ENCODE measurements at regions not wholly inside any gene's neighbourhood (a gene's known extent, or its start where the extent isn't known, plus 50 kb on each side); places are given as distances from the start of the nearest gene placed in this dataset.

DNA sequence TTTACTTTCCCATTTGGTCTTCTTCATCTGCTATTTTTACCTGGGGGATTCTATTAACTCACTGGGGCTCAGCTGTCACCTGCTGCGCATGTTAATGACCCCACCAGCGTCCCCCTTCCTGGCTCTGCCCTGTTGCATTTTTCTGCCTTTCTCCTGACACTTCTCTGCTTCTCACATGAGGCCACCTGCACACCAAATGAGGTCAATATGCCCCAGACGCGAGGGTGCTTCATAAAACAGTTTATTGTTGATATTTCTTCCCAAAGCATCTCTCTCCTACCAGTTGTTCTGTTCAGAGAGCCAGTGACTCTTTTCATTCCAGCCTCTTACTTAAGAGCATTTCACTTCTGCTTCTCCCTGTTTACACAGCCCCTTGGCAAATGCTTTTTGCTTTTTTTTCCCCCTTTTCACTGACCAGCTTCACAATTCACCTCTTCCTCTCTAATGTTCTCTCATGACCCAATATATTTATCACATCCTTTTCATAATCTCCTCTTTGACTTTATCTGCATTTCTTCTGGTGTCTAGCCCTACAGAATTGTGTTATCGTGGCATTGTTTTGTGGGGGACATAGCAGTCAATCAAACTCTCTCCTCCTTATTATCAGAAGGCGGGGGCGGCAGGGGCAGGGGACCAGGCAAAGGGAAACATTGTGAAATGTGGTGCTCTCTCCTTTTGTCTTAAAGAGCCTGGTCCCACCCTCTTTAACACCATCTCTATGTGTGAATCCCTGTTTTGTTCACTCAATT lies 545.8 kb upstream of the CITED2 start:
- DNase-seq: peak; percentile 19

DNA sequence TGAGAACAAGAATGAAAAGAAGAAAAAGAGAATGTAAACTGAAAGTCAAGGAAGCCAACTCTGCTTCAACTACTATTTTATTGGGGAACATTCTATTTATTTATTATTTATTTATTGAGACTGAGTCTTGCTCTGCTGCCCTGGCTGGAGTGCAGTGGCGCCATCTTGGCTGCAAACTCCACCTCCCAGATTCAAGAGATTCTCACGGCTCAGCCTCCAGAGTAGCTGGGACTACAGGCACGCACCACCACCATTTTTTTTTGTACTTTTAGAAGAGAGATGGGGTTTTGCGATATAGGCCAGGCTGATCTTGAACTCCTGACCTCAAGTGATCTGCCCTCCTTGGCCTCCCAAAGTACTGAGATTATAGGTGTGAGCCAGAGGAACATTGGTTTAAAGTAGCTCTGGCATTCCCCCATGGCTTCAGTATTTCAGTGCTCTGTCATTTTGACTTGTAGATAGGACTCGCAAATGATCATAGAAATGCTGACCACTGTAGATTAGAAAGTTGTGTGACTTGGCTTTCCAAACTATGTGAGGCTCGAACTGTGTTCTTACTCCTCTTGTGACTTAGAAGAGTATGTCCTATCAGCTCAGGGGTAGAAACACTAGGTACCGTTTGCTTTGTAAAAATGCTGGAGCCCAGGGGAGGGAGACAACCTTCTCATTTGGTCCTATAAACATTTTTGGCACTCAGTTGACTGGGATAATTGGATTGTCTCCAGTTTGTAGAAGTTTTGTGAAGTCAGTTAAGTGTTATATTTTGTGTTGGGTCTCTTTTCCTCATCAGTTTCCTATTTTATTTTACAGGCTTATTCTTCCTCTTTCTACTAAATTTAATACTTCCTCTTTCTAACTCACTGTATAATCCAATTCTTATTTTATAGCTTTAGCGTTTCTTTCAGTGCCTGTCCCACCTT lies 544.9 kb upstream of the CITED2 start:
- DNase-seq: no peak

DNA sequence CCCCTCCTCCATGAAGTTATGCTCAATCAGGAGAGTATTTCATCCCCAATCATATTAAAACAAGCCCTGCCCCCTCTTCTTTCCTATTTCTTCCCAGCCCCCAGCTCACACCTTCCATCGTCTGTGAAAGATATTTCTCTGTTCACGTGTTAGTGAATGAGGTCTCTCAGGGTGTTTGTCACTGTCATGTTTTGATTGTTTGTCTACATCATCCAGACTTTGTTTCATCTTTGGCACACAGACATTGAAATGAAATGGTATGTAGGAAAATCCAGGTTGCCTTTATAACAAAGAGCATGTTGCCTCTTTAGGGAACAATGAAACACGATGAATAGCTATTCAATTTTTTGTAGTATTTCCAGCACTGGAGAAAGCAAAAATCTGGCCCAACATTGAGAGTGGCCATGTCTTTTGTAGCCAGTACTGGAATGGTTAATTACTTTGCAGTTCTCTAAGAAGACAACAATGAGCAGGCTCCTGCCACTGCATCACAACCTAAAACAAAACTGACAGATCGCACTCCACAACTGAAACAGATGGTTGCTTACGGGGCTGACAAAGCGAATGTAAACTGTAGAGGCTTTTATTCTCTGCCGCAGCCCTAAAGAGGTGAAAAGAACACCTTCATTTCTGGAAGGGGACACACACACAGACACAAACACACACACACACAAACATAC lies 543.6 kb upstream of the CITED2 start:
- DNase-seq: no peak

DNA sequence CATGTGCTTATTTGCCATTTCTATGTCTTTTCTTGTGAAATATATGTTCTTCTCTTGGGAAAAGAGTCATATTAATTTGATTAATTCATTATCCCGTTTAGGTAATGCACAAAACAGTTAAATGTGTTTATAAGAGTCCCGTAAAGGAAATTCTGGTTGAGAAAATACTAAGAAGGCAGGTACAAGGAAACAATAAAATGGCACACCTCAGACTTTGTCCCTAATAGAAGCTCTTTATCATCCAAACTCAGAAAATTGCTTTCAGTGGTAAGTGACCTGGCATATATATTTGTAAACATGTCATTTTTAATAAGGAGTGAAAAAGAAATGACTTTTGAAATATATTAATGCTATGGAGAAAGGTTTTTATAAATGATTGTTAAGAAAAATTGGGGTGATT lies 540.5 kb upstream of the CITED2 start:
- no peak for DNase-seq

DNA sequence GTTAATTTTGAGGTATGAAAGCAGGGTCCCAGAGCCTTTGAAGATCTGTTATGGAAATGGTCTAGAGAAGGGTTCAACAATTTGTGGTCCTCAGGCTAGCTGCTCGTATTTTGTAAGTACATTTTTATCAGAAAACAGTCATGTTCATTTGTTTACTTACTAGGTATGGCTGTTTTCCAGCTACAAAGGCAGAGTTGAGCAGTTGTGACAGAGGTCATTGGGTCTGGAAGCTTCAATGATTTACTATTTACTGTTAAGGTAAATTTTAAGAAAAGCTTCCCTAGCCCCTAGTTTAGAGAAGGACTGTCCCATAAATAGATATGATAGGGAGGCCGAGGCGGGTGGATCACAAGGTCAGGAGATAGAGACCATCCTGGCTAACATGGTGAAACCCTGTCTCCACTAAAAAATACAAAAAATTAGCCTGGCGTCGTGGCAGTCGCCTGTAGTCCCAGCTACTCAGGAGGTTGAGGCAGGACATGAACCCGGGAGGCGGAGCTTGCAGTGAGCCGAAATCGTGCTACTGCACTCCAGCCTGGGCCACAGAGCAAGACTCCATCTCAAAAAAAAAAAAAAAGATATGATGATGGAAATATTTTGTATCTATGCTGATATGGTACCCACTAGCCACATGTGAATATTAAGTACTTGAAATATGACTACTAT lies 538.4 kb upstream of the CITED2 start:
- no peak for DNase-seq

DNA sequence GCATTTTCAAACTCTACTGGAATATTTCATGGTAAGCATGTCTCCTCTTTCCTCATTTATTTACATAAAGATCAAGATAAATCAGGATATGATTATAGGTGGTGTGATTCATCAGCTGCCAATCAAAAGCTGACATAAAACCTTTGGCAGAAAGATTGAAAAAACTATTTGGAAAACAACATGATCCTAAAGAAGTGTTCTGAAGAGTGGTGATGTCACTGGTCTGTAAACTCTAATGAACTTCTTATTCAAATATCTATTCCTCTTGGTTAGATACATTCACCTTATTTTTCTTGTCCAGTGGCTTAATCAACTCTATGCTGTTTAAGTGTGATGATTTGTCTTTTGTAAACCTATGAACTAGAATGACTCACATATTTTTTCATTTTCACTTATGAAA lies 535.5 kb upstream of the CITED2 start:
- no peak for DNase-seq

DNA sequence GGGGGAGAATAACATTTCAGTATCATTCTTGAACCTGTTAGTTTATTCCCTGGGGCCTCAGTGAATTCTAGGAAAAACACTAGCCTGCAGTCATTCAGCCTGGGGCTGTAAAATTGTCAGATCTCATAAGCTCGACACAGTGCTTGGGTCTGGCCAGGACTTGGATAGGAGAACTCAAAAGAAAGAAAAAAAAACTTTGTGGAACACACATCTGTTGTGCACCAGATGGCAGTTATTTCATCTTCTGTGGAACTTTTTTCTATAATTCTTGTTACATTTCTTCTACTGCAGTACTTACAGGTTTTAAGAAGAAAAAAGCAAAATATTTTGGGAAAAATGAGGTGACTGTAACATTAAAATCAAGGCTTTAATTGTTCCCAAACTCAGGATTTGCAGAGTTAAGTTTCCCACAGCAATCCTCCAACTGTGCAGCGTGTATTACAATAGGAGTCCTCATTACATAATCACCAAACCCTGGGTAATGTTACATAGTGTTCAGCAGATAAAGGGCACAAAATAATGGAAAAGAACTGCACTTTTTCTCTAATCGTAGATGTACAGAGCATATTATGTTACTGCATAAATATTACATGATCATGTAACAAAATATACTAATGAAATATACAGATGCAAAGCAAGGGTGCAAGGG lies 531.1 kb upstream of the CITED2 start:
- DNase-seq: no peak

DNA sequence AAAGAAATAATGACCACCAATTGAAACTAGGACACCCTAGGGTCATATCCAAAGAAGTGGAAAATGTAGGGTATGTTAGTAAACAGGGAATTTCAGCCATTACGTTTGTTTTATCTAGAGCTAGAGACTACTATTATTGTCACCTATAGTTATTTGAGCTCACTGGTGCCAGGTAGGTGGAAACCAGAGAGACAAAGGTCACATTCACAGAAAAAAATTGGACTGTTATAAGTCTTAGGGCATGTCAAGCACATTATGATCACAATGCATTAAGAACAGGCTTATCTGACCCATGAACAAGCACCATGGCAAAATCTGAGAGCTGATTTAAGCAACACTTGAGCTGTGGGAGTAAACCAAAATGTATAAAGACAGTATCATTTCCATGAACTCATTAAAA lies 530.1 kb upstream of the CITED2 start:
- DNase-seq: no peak

DNA sequence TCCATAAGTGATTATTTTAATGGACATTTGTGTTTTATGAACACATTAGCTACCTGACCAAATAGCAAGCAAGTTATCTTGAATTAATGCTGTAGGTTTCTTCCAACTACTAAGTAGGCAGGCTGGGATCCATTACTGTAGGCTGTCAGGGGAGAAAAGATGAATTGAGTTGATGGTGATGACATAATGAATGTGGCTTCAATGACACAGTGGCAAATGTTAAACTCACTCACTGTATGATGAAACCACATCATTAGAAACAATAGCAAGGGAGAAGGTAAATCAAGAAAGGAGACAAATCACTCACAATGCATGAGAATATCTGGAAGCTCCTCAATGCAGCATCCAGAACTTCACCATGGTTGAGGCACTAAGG lies 529.7 kb upstream of the CITED2 start:
- no peak for DNase-seq

DNA sequence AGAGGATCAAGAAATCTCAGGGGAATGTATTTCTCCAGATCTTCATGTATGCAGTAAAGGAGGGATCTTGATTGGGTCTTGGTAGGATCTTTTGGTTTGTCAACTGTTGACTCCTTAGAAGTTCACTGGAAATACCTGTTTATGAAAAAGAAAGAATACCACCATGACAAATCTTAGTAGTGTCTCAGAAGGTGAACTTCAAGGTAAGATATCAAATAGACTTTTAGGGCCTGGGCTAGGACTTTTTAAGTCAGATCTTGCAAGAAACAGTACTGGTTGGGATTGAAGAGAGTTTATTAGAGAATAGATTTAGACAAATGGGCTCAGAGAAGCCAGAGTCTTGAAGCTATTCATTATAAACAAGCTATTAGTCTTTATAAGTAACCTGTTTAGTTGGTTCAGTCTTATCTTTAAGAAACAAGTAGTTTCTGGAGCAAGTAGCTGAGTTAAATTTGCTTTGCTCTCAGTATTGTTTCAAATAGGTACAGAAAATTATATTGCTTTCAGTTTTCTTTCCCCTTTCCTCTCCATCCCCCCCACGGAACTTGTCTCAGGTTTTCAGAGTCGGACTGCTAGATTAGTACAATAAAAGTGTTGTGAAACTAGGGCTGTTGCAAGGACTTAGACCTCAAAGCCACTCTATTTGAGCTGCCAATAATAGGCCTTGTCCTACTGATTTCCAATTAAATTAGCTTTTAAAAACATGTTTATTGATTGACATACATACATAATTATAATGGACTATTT lies 529.1 kb upstream of the CITED2 start:
- no peak for DNase-seq

DNA sequence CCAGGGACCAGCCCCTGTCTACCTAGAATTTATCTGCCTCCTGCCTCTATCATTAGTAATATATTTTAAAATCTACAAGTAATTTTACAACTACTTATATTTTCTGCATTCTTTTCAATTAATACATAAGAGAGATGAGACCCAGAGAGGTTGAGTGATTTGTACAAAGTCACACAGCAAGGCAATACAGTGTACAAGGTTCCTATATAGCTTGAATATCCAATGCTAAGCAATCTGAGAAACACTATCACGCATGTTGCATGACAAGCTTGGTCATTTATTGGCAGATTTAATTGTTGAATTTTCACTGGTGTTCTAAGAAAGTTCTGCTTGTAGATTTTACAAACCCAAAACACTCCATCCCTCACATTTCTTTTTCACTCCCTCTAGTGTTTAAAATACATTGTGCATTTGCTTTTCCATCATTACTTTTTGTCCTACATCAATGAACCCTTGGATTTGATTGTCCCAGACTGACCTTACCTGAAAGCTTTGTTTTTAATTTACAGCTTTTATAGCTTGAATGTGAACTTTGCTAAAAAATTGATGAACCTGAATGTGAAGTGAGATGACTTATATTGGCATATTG lies 520.9 kb upstream of the CITED2 start:
- DNase-seq: no peak

DNA sequence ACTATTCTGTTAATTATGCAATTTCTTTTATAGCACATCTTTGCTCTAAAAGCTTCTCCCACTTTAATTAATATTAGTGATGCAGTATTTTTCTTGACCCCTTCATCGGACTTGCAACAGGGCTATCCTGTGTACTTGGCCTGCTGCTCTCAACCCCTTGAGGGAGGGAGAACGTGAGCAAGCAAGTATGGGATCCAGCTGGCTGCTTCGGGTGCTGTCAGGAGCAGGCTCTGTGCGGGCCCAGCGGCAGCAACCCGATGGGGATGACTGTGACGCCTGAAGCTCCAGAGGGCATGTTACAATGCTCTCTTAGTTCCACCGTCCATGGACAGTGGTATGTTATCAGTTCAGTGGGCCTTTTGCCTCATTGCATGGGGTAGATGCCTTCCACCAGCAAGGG lies 519.8 kb upstream of the CITED2 start:
- DNase-seq: no peak

DNA sequence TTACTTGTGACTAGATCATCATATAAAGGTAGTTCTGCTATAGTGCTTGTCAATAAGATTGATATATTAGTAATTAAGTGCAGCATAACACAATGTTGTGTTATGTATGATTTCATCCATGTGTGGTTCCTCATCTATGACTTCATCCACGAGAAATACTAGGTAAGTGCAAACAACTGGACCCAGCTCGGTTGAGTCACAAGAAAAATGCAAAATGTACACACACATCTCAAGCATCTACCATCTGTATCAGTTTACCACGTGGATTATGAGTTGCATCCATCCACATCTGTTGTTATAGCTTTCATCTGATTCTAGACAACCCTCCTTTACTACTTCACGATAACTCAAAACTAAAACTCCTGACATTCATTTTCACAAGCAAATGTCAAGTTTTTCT lies 517.0 kb upstream of the CITED2 start:
- no peak for DNase-seq

DNA sequence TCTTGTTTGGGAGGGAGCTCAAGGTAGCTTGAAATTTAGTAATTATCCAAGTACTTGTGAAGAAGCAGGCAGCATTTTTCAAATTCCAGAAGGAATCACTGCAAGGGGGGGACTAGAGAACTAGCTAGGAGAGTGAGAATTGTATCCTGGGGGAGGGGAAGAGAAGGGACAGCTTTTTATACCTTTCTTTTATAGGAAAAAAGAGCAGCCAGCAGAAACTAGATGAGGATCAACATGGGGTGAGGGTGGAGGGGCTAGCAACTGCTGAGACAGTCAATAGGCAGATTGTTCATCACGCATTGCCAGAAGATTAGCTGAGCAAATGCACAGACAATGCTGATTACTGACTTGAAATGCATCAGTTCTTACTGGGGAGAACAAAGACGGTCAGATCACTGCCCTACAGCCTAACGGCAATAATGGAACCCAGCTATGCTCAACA lies 514.3 kb upstream of the CITED2 start:
- DNase-seq: no peak

DNA sequence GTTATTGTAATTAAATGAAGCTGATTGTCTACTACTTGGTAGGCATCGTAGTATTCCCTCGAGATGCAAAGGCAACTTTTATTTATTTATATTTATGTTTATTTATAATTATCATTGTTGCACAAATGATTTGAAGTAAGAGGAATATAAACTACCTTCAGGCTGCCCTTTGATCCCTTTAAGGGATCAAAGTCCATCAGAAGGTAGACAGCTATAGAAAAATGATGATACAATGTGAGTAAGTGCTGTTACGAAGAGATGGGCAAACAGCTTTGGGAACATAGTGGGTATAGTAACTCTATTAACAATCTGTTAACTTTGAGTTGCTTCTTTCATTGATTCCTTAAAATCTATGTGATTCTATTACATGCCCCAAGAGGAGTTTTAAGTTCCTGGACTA lies 512.8 kb upstream of the CITED2 start:
- DNase-seq: no peak

DNA sequence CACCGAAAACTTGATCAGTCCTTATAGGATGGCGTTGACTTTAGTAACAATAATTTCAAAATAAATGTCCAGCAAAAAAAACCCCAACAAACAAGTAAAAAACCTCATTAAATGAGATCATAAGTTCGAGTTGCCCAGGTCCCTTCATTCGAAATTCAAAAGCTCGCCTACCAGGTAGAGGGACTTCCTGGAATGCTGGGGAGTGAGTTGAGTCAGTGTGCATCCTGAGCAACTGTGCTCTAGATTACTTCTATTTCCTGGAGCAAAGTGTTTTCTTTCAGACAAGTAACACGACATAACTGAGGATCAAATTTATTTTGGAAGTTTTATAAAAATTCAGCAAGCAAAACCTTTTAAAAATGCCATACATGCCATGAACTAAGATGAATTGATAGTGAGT lies 511.9 kb upstream of the CITED2 start:
- DNase-seq: no peak

DNA sequence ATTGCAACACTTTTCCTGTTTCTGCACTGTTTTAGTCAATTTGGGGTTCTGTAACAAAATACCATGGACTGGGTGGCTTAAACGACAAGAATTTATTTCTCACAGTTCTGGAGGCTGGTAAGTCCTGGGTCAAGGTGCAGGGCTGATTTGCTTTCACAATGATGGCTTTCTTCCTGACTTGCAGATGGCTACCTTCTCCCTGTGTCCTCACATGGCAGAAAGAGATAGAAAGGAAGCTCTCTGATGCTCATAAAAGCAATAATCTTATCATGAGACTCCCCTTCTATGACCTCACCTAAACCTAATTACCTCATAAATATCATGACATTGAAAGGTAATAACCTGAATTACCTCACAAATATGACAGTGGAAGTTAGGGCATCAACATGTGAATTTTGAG lies 511.5 kb upstream of the CITED2 start:
- DNase-seq: no peak

DNA sequence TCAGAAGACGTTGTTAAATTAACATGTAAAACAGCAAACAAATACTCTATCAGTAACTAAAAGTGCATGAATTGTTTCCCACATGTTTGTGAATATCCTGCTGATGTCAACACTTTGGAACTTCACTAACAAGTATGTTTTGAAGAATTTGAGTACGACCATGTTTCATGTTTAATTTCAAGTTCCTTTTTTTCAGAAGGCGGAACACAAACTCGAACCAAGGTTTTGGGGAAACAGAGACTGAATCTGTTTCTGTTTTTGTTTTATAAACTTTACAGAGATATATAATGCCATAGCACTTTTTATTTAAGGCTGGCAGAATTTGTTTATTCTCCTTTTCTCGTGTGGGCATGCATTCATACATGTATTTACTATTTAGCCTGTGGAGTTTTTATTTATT lies 509.3 kb upstream of the CITED2 start:
- DNase-seq: no peak

DNA sequence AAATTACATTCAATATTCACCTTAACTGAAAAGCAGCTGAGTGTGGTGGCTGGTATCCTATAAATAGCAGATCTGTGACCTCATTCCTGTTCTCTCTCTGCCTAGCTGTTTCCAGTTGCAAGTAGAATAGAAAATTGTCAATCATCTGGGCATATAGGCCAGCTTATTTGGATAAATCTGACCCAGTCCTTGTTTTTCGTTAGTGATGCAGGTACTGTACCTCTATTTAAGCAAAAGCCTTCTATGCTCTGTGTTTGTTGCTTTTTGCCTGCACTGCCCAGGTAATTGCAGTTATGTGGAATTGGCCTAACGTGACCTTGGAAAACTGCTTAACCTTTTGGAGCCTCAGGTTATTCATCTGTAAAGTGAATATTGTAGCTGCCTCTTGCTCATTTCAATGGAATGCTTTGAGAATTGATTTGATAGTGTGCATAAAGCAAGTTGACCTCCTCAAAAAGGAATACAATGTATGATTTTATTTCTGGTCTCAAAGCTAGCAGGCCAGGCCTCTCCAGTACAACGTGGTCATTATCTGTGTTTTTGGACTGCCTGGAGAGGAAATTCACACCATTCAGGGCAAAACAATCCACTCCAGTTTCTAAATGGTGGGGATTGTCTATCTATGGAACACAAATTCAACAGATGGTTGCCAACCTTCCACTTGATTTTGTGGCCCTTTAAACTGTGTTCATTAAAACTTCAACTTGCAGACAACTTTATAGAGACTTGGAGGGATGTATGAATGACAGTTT lies 508.7 kb upstream of the CITED2 start:
- DNase-seq: peak; percentile 6

DNA sequence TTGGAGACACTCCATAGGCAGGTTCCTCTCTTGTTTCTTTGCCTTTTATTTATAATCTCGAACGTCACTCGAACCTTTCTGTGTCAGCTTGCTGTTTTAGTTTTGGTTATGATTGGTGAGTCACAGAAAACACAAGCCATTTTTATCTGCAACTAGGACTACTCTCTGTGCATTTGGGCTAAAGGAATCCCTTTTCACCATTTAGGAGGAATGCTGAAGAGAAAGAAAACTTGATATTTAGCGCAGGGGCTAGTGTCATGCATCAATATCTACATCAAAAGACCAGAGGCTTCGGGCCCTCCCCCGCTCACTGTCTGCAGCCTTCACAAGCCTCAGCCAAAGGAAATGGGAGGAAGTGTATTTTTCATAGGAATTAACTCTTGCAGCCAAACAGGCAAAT lies 507.8 kb upstream of the CITED2 start:
- no peak for DNase-seq

DNA sequence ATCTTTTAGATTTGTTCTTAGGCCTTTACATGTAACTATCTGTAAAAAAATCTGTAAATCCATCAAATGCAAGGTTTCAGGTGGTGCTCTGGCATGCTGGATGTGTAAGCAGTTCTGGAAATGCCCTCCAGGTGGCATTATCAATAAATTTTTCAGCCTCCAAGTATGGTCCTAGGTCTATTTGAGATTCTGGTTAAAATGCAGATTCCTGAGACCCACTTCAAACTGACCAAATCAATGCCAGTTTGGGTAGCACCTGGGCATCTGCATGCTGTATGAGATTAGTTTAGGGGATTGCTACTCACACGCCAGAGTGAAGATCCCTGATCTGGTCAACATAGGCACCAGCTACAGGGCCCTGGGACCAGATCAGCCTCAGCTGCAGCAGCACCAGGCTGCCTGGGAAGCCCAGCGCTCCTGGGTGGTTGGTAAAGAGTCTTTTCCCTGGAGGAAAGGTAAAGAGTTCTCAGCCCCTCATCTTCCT lies 507.3 kb upstream of the CITED2 start:
- peak; percentile 22 for DNase-seq
